BLaER1 treated with 17β-estradiol and CSF1 and Interleukin-3, amounts not matched to agents 10 nM and 100 nM (cell line): ENCODE measurements at regions not wholly inside any gene's neighbourhood (a gene's known extent, or its start where the extent isn't known, plus 50 kb on each side); places are given as distances from the start of the nearest gene placed in this dataset.
"Not testable (repeated sequence)": the region's sequence is repeated elsewhere in the genome, so short reads cannot be mapped to it uniquely, and the experiment has no call there.

ENCODE experiments used
- H3K27ac ChIP-seq, 11 experiments: shearing (Covaris generic); formaldehyde crosslinking; 2 replicates each; pipeline ENCODE4 v1.8.1; 2022
- H3K27me3 ChIP-seq, 11 experiments: shearing (Covaris generic); formaldehyde crosslinking; 2 replicates each; pipeline ENCODE4 v1.8.1; 2022
- H3K36me3 ChIP-seq, 11 experiments: shearing (Covaris generic); formaldehyde crosslinking; 2 replicates each; pipeline ENCODE4 v1.8.1; 2022
- H3K4me1 ChIP-seq, 10 experiments: shearing (Covaris generic); formaldehyde crosslinking; 2 replicates each; pipeline ENCODE4 v1.8.1; 2022
- H3K4me2 ChIP-seq, 11 experiments: shearing (Covaris generic); formaldehyde crosslinking; 2 replicates each; pipeline ENCODE4 v1.8.1; 2022
- H3K4me3 ChIP-seq, 10 experiments: shearing (Covaris generic); formaldehyde crosslinking; 2 replicates each; pipeline ENCODE4 v1.8.1; 2022
- H3K9ac ChIP-seq, 11 experiments: shearing (Covaris generic); formaldehyde crosslinking; 2 replicates each; pipeline ENCODE4 v1.8.1; 2022
- H3K9me3 ChIP-seq, 11 experiments: shearing (Covaris generic); formaldehyde crosslinking; replicated peaks in 1 of 11; 2 replicates each; pipeline ENCODE4 v1.8.1; 2022
- H4K20me1 ChIP-seq, 11 experiments: shearing (Covaris generic); formaldehyde crosslinking; 2 replicates each; pipeline ENCODE4 v1.8.1; 2022
- Cebpa-rat ChIP-seq, 11 experiments: shearing (Covaris generic); IDR thresholded peaks; 2 replicates each; pipeline ENCODE4 v1.8.1; 2022

DNA sequence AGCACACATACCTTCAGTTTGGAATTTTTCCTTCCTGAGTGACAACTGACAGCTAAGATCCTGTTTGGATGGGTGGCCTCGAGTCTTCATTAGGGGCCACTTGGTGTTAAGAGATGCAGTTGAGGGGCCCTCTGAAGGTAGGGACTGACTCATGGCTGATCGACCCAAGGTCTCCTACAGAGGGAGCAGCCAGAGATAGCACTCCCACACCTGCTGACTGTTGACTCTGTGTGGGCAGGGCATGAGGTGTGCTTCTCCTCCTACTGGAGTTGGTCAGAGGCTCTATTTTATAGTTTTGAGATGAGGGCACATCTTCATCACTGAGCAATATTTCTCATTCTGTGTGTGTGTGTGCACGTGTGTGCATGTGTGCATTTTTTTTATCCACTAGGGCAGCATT, 378.8 kb upstream of the PODXL start:
- H3K27me3 ChIP-seq = no peaks in the 10 kb centered on the region
- H3K9me3 ChIP-seq = peaks cover 0 to 25% (median 5%) of the 10 kb centered on the region in 11 experiments; a peak in 8 of 22 replicates
- no peaks in the 10 kb centered on the region for H4K20me1 ChIP-seq
- H3K4me2 ChIP-seq = no peak overlapping the region
- no peak for TF ChIP-seq Cebpa-rat (IDR thresholded peaks at IDR 0.05)
- H3K4me3 ChIP-seq = no peak overlapping the region
- H3K36me3 ChIP-seq = no peaks in the 10 kb centered on the region
- H3K27ac ChIP-seq = no peak overlapping the region
- H3K4me1 ChIP-seq = peaks cover 0 to 8% (median 0%) of the 10 kb centered on the region in 10 experiments; a peak in 2 of 20 replicates
- H3K9ac ChIP-seq = no peak overlapping the region

DNA sequence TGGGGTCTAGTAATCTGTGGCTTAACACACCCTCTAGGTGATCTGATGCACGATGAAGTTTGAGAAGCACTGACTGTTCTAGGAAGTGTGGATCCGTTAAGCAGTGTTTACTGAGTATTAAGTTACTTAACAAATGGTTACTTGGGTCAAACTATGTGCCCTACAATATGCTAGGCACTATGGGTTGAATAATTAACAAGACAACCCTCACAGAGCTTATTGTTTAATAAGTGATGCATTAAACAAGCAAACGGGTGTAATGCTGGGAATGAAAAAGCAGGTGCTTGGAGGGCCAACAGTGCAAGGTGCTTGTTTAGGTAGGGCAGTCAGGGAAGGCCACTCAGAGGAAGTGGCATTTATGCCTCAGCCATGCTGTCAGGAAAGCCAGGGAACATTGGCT, 378.0 kb upstream of the PODXL start:
- Histone ChIP-seq H3K4me2 (no peak overlapping the region), H3K36me3 (no peaks in the 10 kb centered on the region), H3K4me3 (no peak overlapping the region), H3K27me3 (no peaks in the 10 kb centered on the region), H3K9me3 (peaks cover 0 to 25% (median 5%) of the 10 kb centered on the region in 11 experiments; a peak in 8 of 22 replicates), H4K20me1 (no peaks in the 10 kb centered on the region), H3K9ac (no peak overlapping the region), H3K27ac (no peak overlapping the region), H3K4me1 (peaks cover 0 to 8% (median 0%) of the 10 kb centered on the region in 10 experiments; a peak in 2 of 20 replicates)
- no peak for TF ChIP-seq Cebpa-rat (IDR thresholded peaks at IDR 0.05)

DNA sequence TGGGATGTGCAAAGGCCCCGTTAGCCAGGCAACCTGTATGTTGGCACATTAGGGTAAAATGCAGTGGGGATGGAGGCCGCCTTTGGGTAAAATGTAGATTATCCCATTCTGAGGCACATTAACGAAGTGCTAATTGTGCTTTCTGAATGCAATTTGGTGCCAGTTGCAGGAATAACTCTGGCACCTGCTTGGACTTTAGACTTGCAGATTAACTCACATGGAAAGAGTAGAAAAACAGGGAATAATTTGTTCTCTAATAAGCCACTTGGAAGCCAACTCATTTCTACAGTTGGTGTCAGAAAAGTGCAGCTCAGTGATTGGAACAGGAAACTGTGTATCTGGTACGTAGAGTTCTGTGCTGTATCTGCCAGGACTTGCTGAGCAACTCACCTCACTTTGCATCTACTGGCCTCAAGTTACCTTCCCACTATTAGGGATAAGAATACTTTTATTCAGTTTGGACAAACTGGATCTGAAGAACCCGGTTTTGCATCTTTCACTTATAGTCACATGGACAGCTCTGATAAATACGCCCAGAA, 377.4 kb upstream of the PODXL start:
- no peak overlapping the region for H3K4me3 ChIP-seq
- no peaks in the 10 kb centered on the region for H4K20me1 ChIP-seq
- H3K4me1 ChIP-seq = peaks cover 0 to 4% (median 0%) of the 10 kb centered on the region in 10 experiments; a peak in 2 of 20 replicates
- H3K27ac ChIP-seq = no peak overlapping the region
- H3K36me3 ChIP-seq = no peaks in the 10 kb centered on the region
- no peak overlapping the region for H3K9ac ChIP-seq
- no peak overlapping the region for H3K4me2 ChIP-seq
- peaks cover 0 to 25% (median 5%) of the 10 kb centered on the region in 11 experiments; a peak in 8 of 22 replicates for H3K9me3 ChIP-seq
- H3K27me3 ChIP-seq = no peaks in the 10 kb centered on the region
- TF ChIP-seq Cebpa-rat (IDR thresholded peaks at IDR 0.05) = no peak

DNA sequence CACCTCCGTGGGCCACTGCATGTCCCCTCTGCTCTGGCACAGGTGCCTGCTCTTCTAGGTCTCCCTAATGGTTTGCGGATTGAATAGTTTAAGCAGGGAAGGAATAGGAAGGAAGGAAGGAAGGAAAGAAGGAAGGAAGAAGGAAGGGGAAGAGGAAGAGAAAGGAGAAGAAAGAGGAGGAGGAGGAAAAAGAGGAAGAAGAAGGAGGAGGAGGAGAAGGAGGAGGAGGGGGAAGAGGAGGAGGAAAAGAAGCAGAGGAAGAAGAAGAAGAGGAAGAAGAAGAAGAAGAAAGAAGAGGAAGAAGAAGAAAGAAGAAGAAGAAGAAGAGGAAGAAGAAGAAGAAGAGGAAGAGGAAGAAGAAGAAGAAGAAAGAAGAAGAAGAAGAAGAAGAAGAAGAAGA, 376.8 kb upstream of the PODXL start:
- not testable (repeated sequence) for H3K36me3 ChIP-seq

DNA sequence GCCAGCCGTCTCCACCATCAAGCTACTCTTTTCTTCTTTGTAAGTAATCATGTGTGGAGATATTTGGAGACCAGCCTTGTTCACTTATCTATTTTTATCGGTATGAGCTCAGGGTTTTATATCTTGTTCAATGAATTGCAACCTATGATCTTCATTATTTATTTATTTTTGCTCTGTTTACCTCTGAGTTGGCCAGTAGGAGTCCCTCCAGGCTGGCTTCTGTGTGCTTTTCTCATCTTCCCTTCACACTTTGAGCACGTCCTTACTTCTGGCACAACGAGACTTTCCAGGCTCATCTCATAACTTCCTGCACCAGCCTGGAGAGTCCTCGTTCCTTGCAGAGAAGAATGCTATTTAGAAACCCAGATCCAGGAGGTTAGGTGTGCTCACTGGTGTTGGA, 375.8 kb upstream of the PODXL start:
- H3K4me2 ChIP-seq = no peak overlapping the region
- TF ChIP-seq Cebpa-rat (IDR thresholded peaks at IDR 0.05) = no peak
- no peak overlapping the region for H3K27ac ChIP-seq
- no peak overlapping the region for H3K4me3 ChIP-seq
- H3K36me3 ChIP-seq = no peaks in the 10 kb centered on the region
- H3K27me3 ChIP-seq = no peaks in the 10 kb centered on the region
- peaks cover 0 to 21% (median 5%) of the 10 kb centered on the region in 11 experiments; a peak in 8 of 22 replicates for H3K9me3 ChIP-seq
- no peak overlapping the region for H3K9ac ChIP-seq
- H4K20me1 ChIP-seq = no peaks in the 10 kb centered on the region
- H3K4me1 ChIP-seq = no peaks in the 10 kb centered on the region

More for the DNA sequence above, 376.8 kb upstream of the PODXL start:
- H3K4me3 ChIP-seq, H3K27ac ChIP-seq, H4K20me1 ChIP-seq, H3K4me2 ChIP-seq, H3K27me3 ChIP-seq, H3K4me1 ChIP-seq, H3K9ac ChIP-seq: not testable (repeated sequence)
- peaks cover 0 to 25% (median 5%) of the 10 kb centered on the region in 11 experiments; a peak in 8 of 22 replicates for H3K9me3 ChIP-seq

DNA sequence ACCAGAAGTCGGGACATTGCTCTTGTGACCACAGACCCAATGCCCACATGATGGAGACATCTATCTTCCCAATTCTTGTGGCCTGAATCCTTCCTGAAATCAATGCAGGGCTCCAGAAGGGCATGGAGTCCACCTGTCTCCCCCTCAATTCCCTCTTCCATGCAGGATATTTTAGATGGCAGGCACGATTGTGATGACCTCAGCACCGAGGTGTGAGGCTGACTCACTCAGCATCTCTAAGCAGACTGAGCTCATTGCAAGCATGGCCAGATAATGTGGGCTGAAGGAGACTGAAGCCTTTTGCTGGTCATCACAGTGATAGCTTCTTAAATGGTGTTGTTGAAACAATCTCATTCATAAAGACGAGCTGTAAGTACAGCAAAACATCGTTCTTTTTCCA, 374.9 kb upstream of the PODXL start:
- Histone ChIP-seq H3K9me3 (peaks cover 0 to 13% (median 0%) of the 10 kb centered on the region in 11 experiments; a peak in 4 of 22 replicates), H4K20me1 (no peaks in the 10 kb centered on the region), H3K27me3 (no peaks in the 10 kb centered on the region), H3K27ac (no peak overlapping the region), H3K36me3 (no peaks in the 10 kb centered on the region), H3K4me1 (no peaks in the 10 kb centered on the region), H3K9ac (no peak overlapping the region), H3K4me2 (no peak overlapping the region), H3K4me3 (no peak overlapping the region)
- TF ChIP-seq Cebpa-rat (IDR thresholded peaks at IDR 0.05) = no peak

DNA sequence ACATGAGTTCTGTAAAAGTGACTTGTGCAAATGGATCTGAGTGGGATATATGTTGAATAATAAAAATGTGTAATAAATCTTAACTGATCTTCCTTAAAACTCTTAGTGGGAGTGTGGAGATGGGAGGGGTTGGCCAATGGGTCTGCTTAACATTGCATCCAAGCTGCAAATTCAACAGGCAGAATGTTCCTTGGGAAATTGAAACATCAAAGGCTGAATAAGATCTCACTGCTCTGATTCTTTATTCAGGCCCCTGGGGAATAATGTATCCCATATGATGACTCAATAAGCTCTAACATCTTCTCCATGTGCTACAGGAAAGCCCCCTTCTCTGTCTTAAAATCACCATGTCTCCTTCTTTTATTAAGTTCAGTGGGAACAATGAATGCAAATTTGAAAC, 373.2 kb upstream of the PODXL start:
- no peaks in the 10 kb centered on the region for H3K4me1 ChIP-seq
- H3K27me3 ChIP-seq = no peaks in the 10 kb centered on the region
- peaks cover 0 to 18% (median 0%) of the 10 kb centered on the region in 11 experiments; a peak in 5 of 22 replicates for H3K9me3 ChIP-seq
- TF ChIP-seq Cebpa-rat (IDR thresholded peaks at IDR 0.05) = no peak
- no peak overlapping the region for H3K4me2 ChIP-seq
- no peak overlapping the region for H3K27ac ChIP-seq
- H3K36me3 ChIP-seq = no peaks in the 10 kb centered on the region
- H4K20me1 ChIP-seq = no peaks in the 10 kb centered on the region
- no peak overlapping the region for H3K9ac ChIP-seq
- no peak overlapping the region for H3K4me3 ChIP-seq

DNA sequence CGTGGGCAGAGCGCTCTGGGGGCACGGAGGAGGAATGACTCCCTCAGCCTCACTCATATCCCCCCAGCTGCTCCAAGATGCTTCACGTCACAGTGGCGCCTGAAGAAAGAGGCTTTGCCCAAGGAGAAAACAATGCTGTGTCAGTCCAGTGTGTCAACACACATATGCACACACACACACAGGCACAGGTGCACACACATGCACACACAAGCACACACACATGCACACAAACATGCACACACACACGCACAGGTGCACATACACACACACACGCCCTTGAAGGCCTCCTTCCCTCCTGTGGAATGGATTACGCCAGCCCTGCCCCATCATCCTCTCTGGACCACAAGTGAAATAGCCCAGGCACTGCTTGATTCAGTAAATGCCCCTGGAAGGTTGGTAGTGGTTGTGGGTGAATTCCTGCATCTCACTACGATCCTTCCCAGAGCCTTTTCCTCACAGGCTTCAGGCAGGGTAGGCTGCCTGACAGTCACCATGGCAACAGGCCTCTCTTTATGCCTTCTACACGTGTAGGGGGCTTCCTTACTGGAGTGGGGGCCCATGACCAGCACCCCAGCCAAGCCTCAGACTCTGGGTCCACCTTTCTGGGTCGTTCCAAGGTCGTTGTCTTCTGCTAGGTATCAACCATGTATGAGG, 371.5 kb upstream of the PODXL start:
- Histone ChIP-seq H3K4me3 (no peak overlapping the region), H3K4me2 (no peak overlapping the region), H3K27ac (no peak overlapping the region), H3K9ac (no peak overlapping the region), H4K20me1 (no peaks in the 10 kb centered on the region), H3K4me1 (no peaks in the 10 kb centered on the region), H3K9me3 (peaks cover 0 to 14% (median 0%) of the 10 kb centered on the region in 11 experiments; a peak in 4 of 22 replicates), H3K36me3 (no peaks in the 10 kb centered on the region), H3K27me3 (no peaks in the 10 kb centered on the region)
- no peak for TF ChIP-seq Cebpa-rat (IDR thresholded peaks at IDR 0.05)

DNA sequence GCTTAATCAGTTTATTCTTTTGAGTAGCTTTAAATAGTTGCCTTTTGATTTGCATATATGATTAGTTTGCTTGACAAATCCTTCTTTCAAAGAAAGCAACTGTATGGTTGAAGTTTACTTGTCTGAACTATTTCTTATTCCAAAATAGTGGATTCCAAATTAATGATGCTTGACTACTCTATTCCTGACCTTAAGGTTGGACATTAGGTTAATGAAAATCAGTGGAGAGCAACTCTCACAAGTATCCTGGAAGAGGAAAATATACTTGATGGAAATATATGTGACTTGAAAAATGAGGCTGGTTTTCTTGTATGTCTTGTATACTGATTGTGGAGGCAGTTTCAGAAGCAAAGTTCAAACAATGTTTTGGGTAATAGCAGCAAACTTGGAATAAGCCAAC, 369.2 kb upstream of the PODXL start:
- Histone ChIP-seq H3K27ac (no peak overlapping the region), H3K4me2 (no peak overlapping the region), H3K9me3 (peaks cover 0 to 12% (median 0%) of the 10 kb centered on the region in 11 experiments; a peak in 3 of 22 replicates), H3K9ac (no peak overlapping the region), H3K27me3 (no peaks in the 10 kb centered on the region), H3K4me3 (no peak overlapping the region), H3K36me3 (no peaks in the 10 kb centered on the region), H3K4me1 (no peaks in the 10 kb centered on the region), H4K20me1 (no peaks in the 10 kb centered on the region)
- no peak for TF ChIP-seq Cebpa-rat (IDR thresholded peaks at IDR 0.05)

DNA sequence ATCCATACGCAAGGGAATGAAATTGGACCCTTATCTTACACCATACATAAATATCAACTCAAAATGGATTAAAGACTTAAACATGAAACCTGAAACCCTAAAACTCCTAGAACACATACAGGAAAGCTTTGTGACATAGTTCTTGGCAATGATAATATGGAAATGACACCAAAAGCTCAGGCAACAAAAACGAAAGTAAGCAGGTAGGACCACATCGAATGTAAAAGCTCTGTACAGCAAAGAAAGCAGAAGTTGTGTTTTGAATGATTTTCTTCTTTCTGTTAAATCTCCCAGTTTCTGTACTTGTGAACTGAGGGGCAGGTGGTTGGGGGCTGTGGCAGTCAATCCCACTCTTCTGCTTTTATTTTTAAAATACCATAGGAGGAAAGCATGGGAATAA, 368.4 kb upstream of the PODXL start:
- H3K27me3 ChIP-seq = no peaks in the 10 kb centered on the region
- no peak overlapping the region for H3K4me2 ChIP-seq
- no peak overlapping the region for H3K9ac ChIP-seq
- H4K20me1 ChIP-seq = no peaks in the 10 kb centered on the region
- peaks cover 0 to 12% (median 0%) of the 10 kb centered on the region in 11 experiments; a peak in 3 of 22 replicates for H3K9me3 ChIP-seq
- H3K4me1 ChIP-seq = no peaks in the 10 kb centered on the region
- no peak overlapping the region for H3K27ac ChIP-seq
- no peak overlapping the region for H3K4me3 ChIP-seq
- H3K36me3 ChIP-seq = no peaks in the 10 kb centered on the region
- no peak for TF ChIP-seq Cebpa-rat (IDR thresholded peaks at IDR 0.05)
